GM18858 (cell line): ENCODE measurements at regions not wholly inside any gene's neighbourhood (a gene's known extent, or its start where the extent isn't known, plus 50 kb on each side); places are given as distances from the start of the nearest gene placed in this dataset.

ENCODE experiments used
- ATAC-seq: cut with Tn5 transposase; IDR thresholded peaks from one replicate; pipeline ENCODE4 v1.9.1; 2021; ENCODE audit not compliant: unreplicated experiment

GRCh38 chr20:50297498-50298376 lies 107.1 kb downstream of the CEBPB start:
- no peak for ATAC-seq

GRCh38 chr20:50298554-50299324 lies 108.1 kb downstream of the CEBPB start:
- ATAC-seq, result no peak

GRCh38 chr20:50299325-50299629 lies 108.6 kb downstream of the CEBPB start:
- no peak for ATAC-seq

DNA sequence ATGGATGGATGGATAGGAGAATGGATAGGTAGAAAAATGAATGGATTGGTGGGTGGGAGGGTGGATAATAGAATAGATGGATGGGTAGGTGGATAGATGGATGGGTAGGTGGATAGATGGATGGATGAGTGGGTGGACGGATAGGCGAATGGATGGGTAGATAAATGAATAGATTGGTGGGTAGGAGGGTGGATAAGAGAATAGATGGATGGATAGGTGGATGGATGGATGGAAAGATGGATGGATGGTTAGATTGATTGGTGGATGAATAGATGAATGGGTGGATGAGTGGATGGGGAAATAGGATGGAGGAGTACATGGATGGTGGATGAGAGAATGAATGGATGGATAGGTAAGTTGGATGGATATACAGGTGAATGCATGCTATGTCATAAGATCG lies 110.5 kb downstream of the CEBPB start:
- no peak for ATAC-seq

DNA sequence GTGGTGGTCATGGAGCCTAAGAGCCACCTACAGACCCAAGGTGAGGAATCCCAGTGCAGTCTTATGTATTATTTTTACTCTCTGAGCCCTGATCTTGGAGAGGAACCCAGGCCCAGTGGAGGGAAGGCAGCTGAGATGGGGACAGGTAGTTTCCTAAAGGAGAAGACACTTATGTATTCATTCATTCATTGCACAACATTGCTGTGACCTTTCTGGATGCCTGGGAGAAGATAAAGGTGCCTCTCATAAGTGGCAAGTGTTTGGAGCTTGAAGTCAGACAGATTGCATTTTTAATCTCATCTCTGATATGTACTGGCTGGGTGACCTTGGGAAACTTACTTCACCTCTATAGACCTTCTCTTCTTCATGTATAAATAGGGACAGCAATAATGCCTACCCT lies 111.1 kb downstream of the CEBPB start:
- ATAC-seq, result no peak

- ATAC-seq, result no peak
Measured at GRCh38 chr20:50302341-50303057, 111.9 kb downstream of the CEBPB start.

GRCh38 chr20:50303573-50304500 lies 113.2 kb downstream of the CEBPB start:
- no peak for ATAC-seq

DNA sequence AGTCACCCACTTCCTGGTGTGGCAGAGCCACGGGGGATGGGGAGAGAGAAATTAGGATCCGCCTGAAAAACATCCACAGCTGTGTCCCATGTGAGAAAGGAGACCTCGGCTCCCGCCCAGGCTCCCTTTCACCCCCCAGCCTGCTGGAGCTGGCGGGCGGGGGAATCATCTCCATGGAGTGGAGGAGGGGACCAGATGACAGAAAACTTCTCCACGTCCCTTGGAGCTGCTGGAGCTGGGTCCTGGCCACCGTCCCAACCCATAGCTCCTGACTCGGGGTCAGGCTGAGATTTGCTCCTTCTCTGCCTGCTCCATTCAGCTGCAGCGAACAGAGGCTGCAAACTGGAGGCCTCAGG lies 113.8 kb downstream of the CEBPB start:
- no peak for ATAC-seq

GRCh38 chr20:50304923-50305635 lies 114.4 kb downstream of the CEBPB start:
- ATAC-seq, result no peak

- no peak for ATAC-seq
Measured at GRCh38 chr20:50305636-50306477, 115.2 kb downstream of the CEBPB start.

- ATAC-seq, result no peak
Measured at GRCh38 chr20:50306478-50307423, 116.1 kb downstream of the CEBPB start.

- ATAC-seq, result no peak
Measured at GRCh38 chr20:50308166-50308512, 117.5 kb downstream of the CEBPB start.

- ATAC-seq, result no peak
Measured at GRCh38 chr20:50308513-50309279, 118.1 kb downstream of the CEBPB start.

GRCh38 chr20:50309280-50309763 lies 118.7 kb downstream of the CEBPB start:
- no peak for ATAC-seq

DNA sequence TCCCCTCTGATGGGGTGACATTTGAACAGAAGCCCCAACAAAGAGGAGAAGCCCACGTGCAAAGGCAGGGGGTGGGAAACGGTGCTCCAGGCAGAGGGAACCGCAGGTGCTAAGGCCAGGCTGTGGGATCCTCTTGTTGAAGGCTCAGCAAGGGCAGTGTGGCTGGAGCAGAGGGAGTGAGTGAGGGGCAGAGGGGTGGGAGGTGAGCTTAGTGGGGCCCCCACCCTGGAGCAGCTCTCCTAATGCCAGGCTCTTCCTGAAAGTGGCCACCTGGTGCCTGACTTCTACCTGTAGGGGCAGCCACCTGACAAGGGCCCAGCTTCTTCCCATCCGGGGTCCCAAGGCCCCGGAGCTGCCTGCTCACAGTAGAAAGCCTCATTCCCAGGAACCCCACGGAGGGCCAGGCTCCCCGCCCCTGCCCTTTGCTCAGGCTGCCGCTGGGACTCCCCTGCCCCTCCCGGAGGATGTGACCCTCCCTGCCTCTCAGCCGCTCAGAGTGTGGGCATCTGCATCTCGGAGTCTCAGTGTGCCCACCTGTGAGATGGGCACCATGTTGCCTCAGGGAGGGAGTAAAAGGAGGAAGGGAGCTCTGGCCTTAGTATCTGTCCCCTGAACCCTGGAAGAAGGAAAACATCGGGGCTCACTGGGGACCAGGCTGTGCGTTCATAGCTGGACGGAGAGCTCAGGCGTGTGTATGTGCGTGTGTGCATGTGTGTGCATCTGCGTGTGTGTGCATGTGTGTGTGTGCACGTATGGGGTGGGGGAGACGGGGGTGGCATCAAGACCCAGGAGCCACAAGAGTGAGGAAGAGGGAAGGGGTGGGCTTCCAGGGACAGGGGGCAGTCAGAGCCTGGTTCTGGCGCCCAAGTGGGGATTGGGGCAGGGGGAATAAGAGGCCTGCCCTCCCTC lies 119.4 kb downstream of the CEBPB start:
- no peak for ATAC-seq

DNA sequence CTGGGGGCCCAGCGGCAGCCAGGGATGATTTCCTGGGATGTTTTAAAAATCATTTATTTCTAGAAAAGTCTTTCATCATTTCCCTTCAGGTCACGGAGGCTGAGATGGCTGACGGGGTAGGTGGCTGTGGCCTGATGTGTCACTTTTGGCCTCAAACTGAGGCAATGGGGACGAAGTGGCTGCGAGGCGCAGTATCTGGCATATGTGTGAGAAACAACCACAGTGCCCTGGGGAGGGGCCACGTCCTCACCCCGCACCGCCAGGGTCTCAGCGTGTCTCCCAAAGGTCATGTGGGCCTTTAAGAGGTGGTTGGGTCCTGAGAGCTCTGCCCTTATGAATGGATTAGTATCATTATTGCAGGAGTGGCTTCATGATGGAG lies 120.0 kb downstream of the CEBPB start:
- ATAC-seq, result no peak
